Fibroblast of mammary gland (primary cell): ENCODE measurements at regions not wholly inside any gene's neighbourhood (a gene's known extent, or its start where the extent isn't known, plus 50 kb on each side); places are given as distances from the start of the nearest gene placed in this dataset.

Experiments
- DNase-seq: peaks from one replicate; pipeline ENCODE4 v3.0.0-alpha.2; 2010; ENCODE audit warnings: low read depth
- H3K4me3 ChIP-seq: 2 replicates; pipeline ENCODE4 v1.5.1; 2011; ENCODE audit warnings: low read depth, mild to moderate bottlenecking, low read length, moderate library complexity; ENCODE audit not compliant: control insufficient read depth
- TF ChIP-seq, protein P1 (sequence below): conservative IDR thresholded peaks from 2 replicates; pipeline ENCODE4 v1.5.1; 2011; ENCODE audit warnings: low read depth, low read length, inconsistent platforms; ENCODE audit not compliant: control insufficient read depth, insufficient read depth

GRCh38 chr10:44153918-44154670 is 230.8 kb downstream of the CXCL12 start:
- TF ChIP-seq, protein P1, sequence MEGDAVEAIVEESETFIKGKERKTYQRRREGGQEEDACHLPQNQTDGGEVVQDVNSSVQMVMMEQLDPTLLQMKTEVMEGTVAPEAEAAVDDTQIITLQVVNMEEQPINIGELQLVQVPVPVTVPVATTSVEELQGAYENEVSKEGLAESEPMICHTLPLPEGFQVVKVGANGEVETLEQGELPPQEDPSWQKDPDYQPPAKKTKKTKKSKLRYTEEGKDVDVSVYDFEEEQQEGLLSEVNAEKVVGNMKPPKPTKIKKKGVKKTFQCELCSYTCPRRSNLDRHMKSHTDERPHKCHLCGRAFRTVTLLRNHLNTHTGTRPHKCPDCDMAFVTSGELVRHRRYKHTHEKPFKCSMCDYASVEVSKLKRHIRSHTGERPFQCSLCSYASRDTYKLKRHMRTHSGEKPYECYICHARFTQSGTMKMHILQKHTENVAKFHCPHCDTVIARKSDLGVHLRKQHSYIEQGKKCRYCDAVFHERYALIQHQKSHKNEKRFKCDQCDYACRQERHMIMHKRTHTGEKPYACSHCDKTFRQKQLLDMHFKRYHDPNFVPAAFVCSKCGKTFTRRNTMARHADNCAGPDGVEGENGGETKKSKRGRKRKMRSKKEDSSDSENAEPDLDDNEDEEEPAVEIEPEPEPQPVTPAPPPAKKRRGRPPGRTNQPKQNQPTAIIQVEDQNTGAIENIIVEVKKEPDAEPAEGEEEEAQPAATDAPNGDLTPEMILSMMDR: no peak
- DNase-seq: peak; percentile 18
- H3K4me3 ChIP-seq: no peak overlapping the region

- H3K4me3 ChIP-seq: no peak overlapping the region
- DNase-seq: no peak
- TF ChIP-seq, protein P1: no peak
Observed at GRCh38 chr10:44143556-44143955, 241.3 kb downstream of the CXCL12 start.

- TF ChIP-seq, protein P1: no peak
Observed at GRCh38 chr10:44132361-44133289, 252.3 kb downstream of the CXCL12 start.

GRCh38 chr10:44126291-44126717 is 258.6 kb downstream of the CXCL12 start:
- TF ChIP-seq, protein P1: no peak
- no peak for DNase-seq
- H3K4me3 ChIP-seq: no peak overlapping the region

More at GRCh38 chr10:44132361-44133289, 252.3 kb downstream of the CXCL12 start:
- no peak overlapping the region for H3K4me3 ChIP-seq
- peak; percentile 74 for DNase-seq

DNA sequence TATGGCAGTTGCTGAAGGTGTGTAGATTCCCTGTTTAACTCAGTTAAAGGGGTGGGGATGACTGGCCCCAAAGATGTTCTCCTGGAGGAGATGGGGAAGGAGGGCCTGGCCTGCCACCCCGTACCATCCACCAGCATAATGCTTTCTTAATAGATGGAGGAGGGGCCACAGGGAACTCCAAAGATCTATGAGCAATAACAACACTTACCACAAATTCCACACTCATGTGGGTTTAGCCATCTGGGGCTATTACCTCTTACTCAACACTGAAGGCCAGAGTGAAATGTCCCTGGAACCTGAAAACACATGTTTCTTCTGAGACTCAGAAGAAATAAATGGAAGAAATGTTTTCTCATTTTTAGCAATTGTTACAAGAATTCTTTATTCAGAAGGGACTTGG is 259.0 kb downstream of the CXCL12 start:
- DNase-seq: peak; percentile 93
- TF ChIP-seq, protein P1: no peak
- H3K4me3 ChIP-seq: no peak overlapping the region

GRCh38 chr10:44118500-44118899 is 266.4 kb downstream of the CXCL12 start:
- DNase-seq: no peak
- no peak overlapping the region for H3K4me3 ChIP-seq
- TF ChIP-seq, protein P1: no peak
